ENCODE measurements at regions not wholly inside any gene's neighbourhood (a gene's known extent, or its start where the extent isn't known, plus 50 kb on each side); places are given as distances from the start of the nearest gene placed in this dataset.

DNA sequence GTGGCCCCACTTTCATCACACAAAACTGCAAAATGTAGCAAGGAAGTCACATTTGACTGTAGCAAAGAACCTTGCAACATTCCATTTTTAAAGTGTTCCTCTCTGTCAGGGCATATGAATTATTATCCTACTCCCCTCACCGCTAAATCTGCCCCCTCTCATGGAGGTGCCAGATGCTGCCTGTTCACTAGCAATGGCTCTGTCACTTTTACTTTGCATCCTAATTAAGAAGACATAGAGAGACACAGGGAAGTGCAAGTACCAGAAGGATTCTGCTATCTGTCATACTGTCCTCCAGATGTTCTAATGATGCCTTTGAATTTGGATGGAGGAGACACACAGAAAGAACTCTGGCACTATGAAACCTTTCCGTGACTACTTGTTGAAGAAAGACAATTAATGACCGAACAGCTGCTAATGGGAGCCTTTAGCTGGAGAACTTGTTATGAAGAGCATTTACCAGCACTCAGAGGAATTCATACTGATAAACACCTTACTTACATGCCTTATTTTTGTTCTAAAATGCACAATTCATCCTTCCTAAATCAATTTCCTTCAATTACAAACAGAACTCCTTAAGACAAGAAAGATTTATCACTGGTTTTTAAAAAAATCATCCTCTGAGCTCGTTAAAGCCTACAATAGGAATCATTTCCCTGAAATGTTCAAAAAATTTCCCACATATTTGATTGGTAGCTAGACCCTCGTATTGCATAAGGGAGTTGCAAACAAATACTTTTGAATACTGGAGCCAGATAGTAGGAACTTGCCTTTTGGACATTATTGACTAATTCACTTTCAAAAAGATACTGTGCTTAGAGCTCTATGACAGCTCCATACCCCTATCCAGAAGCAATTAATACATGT, 292.6 kb downstream of the UBE3D start:
- TF ChIP-seq, protein P1, sequence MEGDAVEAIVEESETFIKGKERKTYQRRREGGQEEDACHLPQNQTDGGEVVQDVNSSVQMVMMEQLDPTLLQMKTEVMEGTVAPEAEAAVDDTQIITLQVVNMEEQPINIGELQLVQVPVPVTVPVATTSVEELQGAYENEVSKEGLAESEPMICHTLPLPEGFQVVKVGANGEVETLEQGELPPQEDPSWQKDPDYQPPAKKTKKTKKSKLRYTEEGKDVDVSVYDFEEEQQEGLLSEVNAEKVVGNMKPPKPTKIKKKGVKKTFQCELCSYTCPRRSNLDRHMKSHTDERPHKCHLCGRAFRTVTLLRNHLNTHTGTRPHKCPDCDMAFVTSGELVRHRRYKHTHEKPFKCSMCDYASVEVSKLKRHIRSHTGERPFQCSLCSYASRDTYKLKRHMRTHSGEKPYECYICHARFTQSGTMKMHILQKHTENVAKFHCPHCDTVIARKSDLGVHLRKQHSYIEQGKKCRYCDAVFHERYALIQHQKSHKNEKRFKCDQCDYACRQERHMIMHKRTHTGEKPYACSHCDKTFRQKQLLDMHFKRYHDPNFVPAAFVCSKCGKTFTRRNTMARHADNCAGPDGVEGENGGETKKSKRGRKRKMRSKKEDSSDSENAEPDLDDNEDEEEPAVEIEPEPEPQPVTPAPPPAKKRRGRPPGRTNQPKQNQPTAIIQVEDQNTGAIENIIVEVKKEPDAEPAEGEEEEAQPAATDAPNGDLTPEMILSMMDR (IDR thresholded peaks at IDR 0.05) = no peak
- no peak for TF ChIP-seq POLR2A (IDR thresholded peaks at IDR 0.05)
